SK-N-SH (cell line): ENCODE measurements at regions not wholly inside any gene's neighbourhood (a gene's known extent, or its start where the extent isn't known, plus 50 kb on each side); places are given as distances from the start of the nearest gene placed in this dataset.

ENCODE experiments used
- CTCF ChIA-PET: fragments of 300-600, 350-600 bp; formaldehyde crosslinking; extraction: SDS; loops from one replicate; lab custom pipeline; 2021; lab: Yijun Ruan, JAX
- POLR2A ChIA-PET: fragments of 350-600 bp; sonication (Branson Sonifier 250); formaldehyde crosslinking; extraction: SDS; loops from one replicate; lab custom pipeline; 2020; ENCODE audit warnings: antibody characterized with exemption, inconsistent platforms; lab: Yijun Ruan, JAX
- DNase-seq: peaks from one replicate; pipeline ENCODE4 v3.0.0; 2012
- H2AFZ ChIP-seq: fragments of 200-600 bp; sonication (generic); 2 replicates; pipeline ENCODE4 v1.8.1; 2016; ENCODE audit warnings: antibody characterized with exemption, mild to moderate bottlenecking, low read depth
- H3F3A ChIP-seq: fragments of 200-600 bp; sonication (generic); replicated peaks from 2 replicates; pipeline ENCODE3; 2016; ENCODE audit warnings: antibody characterized with exemption, mild to moderate bottlenecking; ENCODE audit not compliant: insufficient read depth
- H3K27ac ChIP-seq, 2 experiments: fragments of 200-500 bp in 1 of 2; fragments of 200-600 bp in 1 of 2; sonication (Bioruptor generic) in 1 of 2; sonication (generic), shearing (Covaris generic) in 1 of 2; 2 replicates each; pipeline versions ENCODE4 v1.5.1 to v1.6.1; 2014 to 2016; ENCODE audit warnings: low read depth in 2 of 2, inconsistent platforms in 1 of 2, low read length in 1 of 2, mild to moderate bottlenecking in 1 of 2, mixed read lengths in 1 of 2
- H3K27me3 ChIP-seq: fragments of 200-600 bp; sonication (generic), shearing (Covaris generic); 2 replicates; pipeline ENCODE4 v1.6.1; 2016; ENCODE audit warnings: mixed run types; ENCODE audit not compliant: insufficient read depth
- H3K36me3 ChIP-seq, 2 experiments: fragments of 200-500 bp in 1 of 2; fragments of 200-600 bp in 1 of 2; sonication (Bioruptor generic) in 1 of 2; sonication (generic) in 1 of 2; replicated peaks in 1 of 2; 2 replicates each; pipeline versions ENCODE3 to v1.5.1; 2014 to 2016; ENCODE audit warnings: low read length in 1 of 2, mild to moderate bottlenecking in 1 of 2; ENCODE audit not compliant: insufficient read depth in 2 of 2, control insufficient read depth in 1 of 2
- H3K4me1 ChIP-seq, 2 experiments: fragments of 200-500 bp in 1 of 2; fragments of 200-600 bp in 1 of 2; sonication (Bioruptor generic) in 1 of 2; sonication (generic), shearing (Covaris generic) in 1 of 2; 2 replicates each; pipeline versions ENCODE4 v1.5.1 to v1.6.1; 2014 to 2016; ENCODE audit warnings: low read depth in 1 of 2, low read length in 1 of 2, mixed run types in 1 of 2; ENCODE audit not compliant: insufficient read depth in 2 of 2, control insufficient read depth in 1 of 2
- H3K4me2 ChIP-seq: fragments of 200-600 bp; sonication (generic), shearing (Covaris generic); 2 replicates; pipeline ENCODE4 v1.6.1; 2017; ENCODE audit warnings: mixed run types
- H3K4me3 ChIP-seq, 2 experiments: fragments of 200-500 bp in 1 of 2; fragments of 200-600 bp in 1 of 2; sonication (Bioruptor generic) in 1 of 2; sonication (generic), shearing (Covaris generic) in 1 of 2; 2 replicates each; pipeline versions ENCODE4 v1.5.1 to v1.8.1; 2014 to 2016; ENCODE audit warnings: low read depth in 2 of 2, inconsistent platforms in 1 of 2, low read length in 1 of 2, mild to moderate bottlenecking in 1 of 2, mixed read lengths in 1 of 2, moderate library complexity in 1 of 2
- H3K79me2 ChIP-seq: fragments of 200-600 bp; sonication (generic); 2 replicates; pipeline ENCODE4 v1.8.1; 2017; ENCODE audit warnings: mild to moderate bottlenecking; ENCODE audit not compliant: insufficient read depth
- H3K9ac ChIP-seq: fragments of 200-600 bp; sonication (generic); 2 replicates; pipeline ENCODE4 v1.6.1; 2017; ENCODE audit warnings: mixed run types
- H3K9me2 ChIP-seq: fragments of 200-600 bp; sonication (generic); 2 replicates; pipeline ENCODE4 v1.6.1; 2017; ENCODE audit warnings: mixed run types
- H3K9me3 ChIP-seq: fragments of 200-600 bp; sonication (generic); 2 replicates; pipeline ENCODE4 v1.6.1; 2017; ENCODE audit warnings: mixed run types, mild to moderate bottlenecking, moderate library complexity
- H4K20me1 ChIP-seq: fragments of 200-600 bp; sonication (generic); 2 replicates; pipeline ENCODE4 v1.6.1; 2017; ENCODE audit warnings: mild to moderate bottlenecking, mixed run types; ENCODE audit not compliant: insufficient read depth
- CHD2 ChIP-seq: fragments of 150-350 bp; IDR thresholded peaks from 2 replicates; pipeline ENCODE4 v1.6.1; 2018; ENCODE audit warnings: low read length; ENCODE audit not compliant: partially characterized antibody
- CTCF ChIP-seq: fragments of 200-600 bp; sonication (generic); IDR thresholded peaks from 2 replicates; pipeline ENCODE4 v1.6.1; 2017; ENCODE audit warnings: antibody characterized with exemption, mild to moderate bottlenecking, moderate library complexity
- ELF1 ChIP-seq: IDR thresholded peaks from 2 replicates; pipeline ENCODE4 v1.4.0; 2012
- EP300 ChIP-seq, 2 experiments: IDR thresholded peaks; 2 replicates each; pipeline versions ENCODE4 v1.4.0 to v1.6.1; 2012; ENCODE audit warnings: borderline replicate concordance in 1 of 2, low read depth in 1 of 2, low read length in 1 of 2
- EZH2phosphoT487 ChIP-seq: fragments of 200-600 bp; sonication (generic); IDR thresholded peaks from 2 replicates; pipeline ENCODE4 v1.6.1; 2017; ENCODE audit warnings: low read depth, mixed run types, mild to moderate bottlenecking, antibody characterized with exemption, moderate library complexity, borderline replicate concordance
- FOXJ3 ChIP-seq: sonication (generic); formaldehyde crosslinking; IDR thresholded peaks from 2 replicates; pipeline ENCODE4 v1.5.1; 2020; ENCODE audit warnings: mild to moderate bottlenecking, missing genetic modification reagents
- GATA2 ChIP-seq: sonication (generic); formaldehyde crosslinking; IDR thresholded peaks from 2 replicates; pipeline ENCODE4 v1.5.0; 2020; ENCODE audit warnings: mild to moderate bottlenecking, missing genetic modification reagents
- MXI1 ChIP-seq: IDR thresholded peaks from 2 replicates; pipeline ENCODE4 v1.6.1; 2012; ENCODE audit warnings: mild to moderate bottlenecking, low read depth, low read length, improper control_type of control experiment
- NRF1 ChIP-seq: IDR thresholded peaks from 2 replicates; pipeline ENCODE4 v1.6.1; 2012; ENCODE audit warnings: low read depth, mild to moderate bottlenecking, low read length
- PBX3 ChIP-seq: IDR thresholded peaks from 2 replicates; pipeline ENCODE4; 2012
- RAD21 ChIP-seq: IDR thresholded peaks from 2 replicates; pipeline ENCODE4 v1.6.1; 2012; ENCODE audit warnings: mild to moderate bottlenecking, low read length
- RFX5 ChIP-seq: IDR thresholded peaks from 2 replicates; pipeline ENCODE4 v1.6.1; 2012; ENCODE audit warnings: mild to moderate bottlenecking, improper control_type of control experiment, low read length
- SIN3A ChIP-seq: IDR thresholded peaks from 2 replicates; pipeline ENCODE4 v1.6.1; 2012; ENCODE audit warnings: low read depth, mild to moderate bottlenecking, low read length, moderate library complexity, borderline replicate concordance
- TCF12 ChIP-seq: IDR thresholded peaks from 2 replicates; pipeline ENCODE4 v1.4.0; 2012
- TEAD4 ChIP-seq: IDR thresholded peaks from 2 replicates; pipeline ENCODE4 v1.4.0; 2012; ENCODE audit warnings: mild to moderate bottlenecking, borderline replicate concordance; ENCODE audit not compliant: insufficient read depth
- USF2 ChIP-seq: fragments of 150-350 bp; IDR thresholded peaks from 2 replicates; pipeline ENCODE4 v1.6.1; 2017; ENCODE audit warnings: antibody characterized with exemption, low read length, low read depth, borderline replicate concordance
- YY1 ChIP-seq: IDR thresholded peaks from 2 replicates; pipeline ENCODE4 v1.4.0; 2012; ENCODE audit warnings: low read depth, mild to moderate bottlenecking
- ZBTB33 ChIP-seq: IDR thresholded peaks from 2 replicates; pipeline ENCODE4 v1.4.0; 2012; ENCODE audit warnings: low read depth, borderline replicate concordance
- WGBS: methylation state at CpG from one replicate; pipeline ENCODE4 v1.1.6; 2017; ENCODE audit warnings: low lambda C conversion rate; 5-methylcytosine and 5-hydroxymethylcytosine counted together
- TF ChIP-seq, protein P1 (sequence below): IDR thresholded peaks from 2 replicates; pipeline ENCODE4 v1.4.0; 2012; ENCODE audit warnings: low read depth
- TF ChIP-seq, protein P2 (sequence below): IDR thresholded peaks from 2 replicates; pipeline ENCODE4 v1.4.0; 2012; ENCODE audit warnings: low read depth, borderline replicate concordance
- TF ChIP-seq, protein P3 (sequence below): fragments of 150-350 bp; IDR thresholded peaks from 2 replicates; pipeline ENCODE4 v1.6.1; 2016; ENCODE audit warnings: mild to moderate bottlenecking, low read depth, low read length

- H3K9me2 ChIP-seq = no peaks in the 10 kb centered on the region
- 14% methylated on average over 2 of the region's 2 CpGs for WGBS
- CTCF ChIA-PET = interaction anchor here (0.8 kb wide), 1 partner anchor 15 kb away, joined by 3 read pairs; no protein-coding TSS in a partner anchor
- no peaks in the 10 kb centered on the region for H4K20me1 ChIP-seq
- no peak overlapping the region for H3K27ac ChIP-seq
- no peaks in the 10 kb centered on the region for H3K9me3 ChIP-seq
- H3K4me1 ChIP-seq = no peaks in the 10 kb centered on the region
- no peaks in the 10 kb centered on the region for H3F3A ChIP-seq
- no peak for TF ChIP-seq MXI1
- TF ChIP-seq NRF1 = no peak
- no peak for TF ChIP-seq EZH2phosphoT487
- no peak for TF ChIP-seq SIN3A
- TF ChIP-seq ELF1 = no peak
- no peak for TF ChIP-seq TEAD4
- TF ChIP-seq, protein P1, sequence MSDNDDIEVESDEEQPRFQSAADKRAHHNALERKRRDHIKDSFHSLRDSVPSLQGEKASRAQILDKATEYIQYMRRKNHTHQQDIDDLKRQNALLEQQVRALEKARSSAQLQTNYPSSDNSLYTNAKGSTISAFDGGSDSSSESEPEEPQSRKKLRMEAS = no peak
- TF ChIP-seq FOXJ3 (CRISPR knock-in tag) = no peak
- TF ChIP-seq ZBTB33 = no peak
- TF ChIP-seq RFX5 = no peak
- no peak for TF ChIP-seq RAD21
- no peak for TF ChIP-seq YY1
- TF ChIP-seq TCF12 = no peak
- TF ChIP-seq, protein P2, sequence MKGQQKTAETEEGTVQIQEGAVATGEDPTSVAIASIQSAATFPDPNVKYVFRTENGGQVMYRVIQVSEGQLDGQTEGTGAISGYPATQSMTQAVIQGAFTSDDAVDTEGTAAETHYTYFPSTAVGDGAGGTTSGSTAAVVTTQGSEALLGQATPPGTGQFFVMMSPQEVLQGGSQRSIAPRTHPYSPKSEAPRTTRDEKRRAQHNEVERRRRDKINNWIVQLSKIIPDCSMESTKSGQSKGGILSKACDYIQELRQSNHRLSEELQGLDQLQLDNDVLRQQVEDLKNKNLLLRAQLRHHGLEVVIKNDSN = no peak
- TF ChIP-seq, all 33 proteins: peak for 0
- H3K36me3 ChIP-seq = no peaks in the 10 kb centered on the region
- DNase-seq = no peak
- H3K9ac ChIP-seq = no peak overlapping the region
- H3K4me2 ChIP-seq = no peak overlapping the region
- H2AFZ ChIP-seq = no peak overlapping the region
- POLR2A ChIA-PET = no interaction called here
- H3K79me2 ChIP-seq = no peaks in the 10 kb centered on the region
- H3K27me3 ChIP-seq = no peaks in the 10 kb centered on the region
- no peak overlapping the region for H3K4me3 ChIP-seq
These were observed 174.4 kb upstream of the CMC1 start for GRCh38 chr3:28067014-28067413.

- POLR2A ChIA-PET = no interaction called here
- 3% methylated on average over 2 of the region's 2 CpGs for WGBS
- Histone ChIP-seq H3K27me3 (no peaks in the 10 kb centered on the region), H3K9me3 (no peaks in the 10 kb centered on the region), H3K9ac (no peak overlapping the region), H3K79me2 (no peaks in the 10 kb centered on the region), H3K36me3 (no peaks in the 10 kb centered on the region), H3K4me3 (no peak overlapping the region), H4K20me1 (no peaks in the 10 kb centered on the region), H3K9me2 (no peaks in the 10 kb centered on the region), H3K27ac (no peak overlapping the region), H3K4me1 (no peaks in the 10 kb centered on the region), H2AFZ (no peak overlapping the region), H3K4me2 (no peak overlapping the region), H3F3A (no peaks in the 10 kb centered on the region)
- no peak for DNase-seq
- CTCF ChIA-PET = no interaction called here
- TF ChIP-seq CTCF (no peak), YY1 (no peak), CHD2 (no peak), GATA2 (CRISPR knock-in tag) (no peak), TEAD4 (no peak), FOXJ3 (CRISPR knock-in tag) (no peak), MXI1 (no peak), PBX3 (no peak), EP300 (IDR thresholded peaks at IDR 0.05; ENCODE audit: borderline replicate concordance in 1 of 2, low read depth in 1 of 2, low read length in 1 of 2) (no peak), USF2 (no peak), TCF12 (no peak), RAD21 (no peak)
- TF ChIP-seq, protein P3, sequence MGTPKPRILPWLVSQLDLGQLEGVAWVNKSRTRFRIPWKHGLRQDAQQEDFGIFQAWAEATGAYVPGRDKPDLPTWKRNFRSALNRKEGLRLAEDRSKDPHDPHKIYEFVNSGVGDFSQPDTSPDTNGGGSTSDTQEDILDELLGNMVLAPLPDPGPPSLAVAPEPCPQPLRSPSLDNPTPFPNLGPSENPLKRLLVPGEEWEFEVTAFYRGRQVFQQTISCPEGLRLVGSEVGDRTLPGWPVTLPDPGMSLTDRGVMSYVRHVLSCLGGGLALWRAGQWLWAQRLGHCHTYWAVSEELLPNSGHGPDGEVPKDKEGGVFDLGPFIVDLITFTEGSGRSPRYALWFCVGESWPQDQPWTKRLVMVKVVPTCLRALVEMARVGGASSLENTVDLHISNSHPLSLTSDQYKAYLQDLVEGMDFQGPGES = no peak
These were observed 173.1 kb upstream of the CMC1 start for GRCh38 chr3:28068342-28068741.
